PC-3 (cell line): ENCODE measurements at regions not wholly inside any gene's neighbourhood (a gene's known extent, or its start where the extent isn't known, plus 50 kb on each side); places are given as distances from the start of the nearest gene placed in this dataset.

Experiments
- EZH2 ChIP-seq: fragments of 300-600 bp; sonication (generic); IDR thresholded peaks from one replicate; pipeline ENCODE4 v1.6.1; 2017; ENCODE audit warnings: antibody characterized with exemption, mild to moderate bottlenecking, low read length; ENCODE audit not compliant: unreplicated experiment
- EZH2phosphoT487 ChIP-seq: fragments of 300-600 bp; sonication (generic); IDR thresholded peaks from 2 replicates; pipeline ENCODE4 v1.6.1; 2018; ENCODE audit warnings: mild to moderate bottlenecking, antibody characterized with exemption, low read length, borderline replicate concordance
- TF ChIP-seq, protein P1 (sequence below): fragments of 300-600 bp; sonication (generic); conservative IDR thresholded peaks from 2 replicates; pipeline ENCODE4 v1.5.1; 2017; ENCODE audit warnings: antibody characterized with exemption, low read depth, mild to moderate bottlenecking, low read length

DNA sequence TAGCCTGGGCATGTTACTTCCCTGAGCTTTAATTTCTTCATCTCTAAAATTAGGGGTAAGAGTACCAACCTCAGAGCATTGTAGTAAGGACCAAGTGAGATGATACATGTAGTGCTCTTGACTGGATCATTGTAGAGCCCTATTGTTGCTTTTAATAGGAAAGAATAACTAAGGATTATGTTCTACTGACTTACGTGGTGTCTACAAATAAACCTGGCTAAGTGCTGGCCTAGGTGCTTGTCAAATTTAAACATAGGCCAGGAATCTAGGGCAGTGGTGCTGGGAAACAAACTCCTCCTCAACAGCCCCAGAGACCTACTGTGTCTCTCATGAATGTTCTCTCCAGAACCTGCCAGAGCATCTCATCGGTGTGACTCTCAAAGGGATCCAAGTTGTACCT, 69.4 kb downstream of the ABCC12 start:
- TF ChIP-seq, protein P1, sequence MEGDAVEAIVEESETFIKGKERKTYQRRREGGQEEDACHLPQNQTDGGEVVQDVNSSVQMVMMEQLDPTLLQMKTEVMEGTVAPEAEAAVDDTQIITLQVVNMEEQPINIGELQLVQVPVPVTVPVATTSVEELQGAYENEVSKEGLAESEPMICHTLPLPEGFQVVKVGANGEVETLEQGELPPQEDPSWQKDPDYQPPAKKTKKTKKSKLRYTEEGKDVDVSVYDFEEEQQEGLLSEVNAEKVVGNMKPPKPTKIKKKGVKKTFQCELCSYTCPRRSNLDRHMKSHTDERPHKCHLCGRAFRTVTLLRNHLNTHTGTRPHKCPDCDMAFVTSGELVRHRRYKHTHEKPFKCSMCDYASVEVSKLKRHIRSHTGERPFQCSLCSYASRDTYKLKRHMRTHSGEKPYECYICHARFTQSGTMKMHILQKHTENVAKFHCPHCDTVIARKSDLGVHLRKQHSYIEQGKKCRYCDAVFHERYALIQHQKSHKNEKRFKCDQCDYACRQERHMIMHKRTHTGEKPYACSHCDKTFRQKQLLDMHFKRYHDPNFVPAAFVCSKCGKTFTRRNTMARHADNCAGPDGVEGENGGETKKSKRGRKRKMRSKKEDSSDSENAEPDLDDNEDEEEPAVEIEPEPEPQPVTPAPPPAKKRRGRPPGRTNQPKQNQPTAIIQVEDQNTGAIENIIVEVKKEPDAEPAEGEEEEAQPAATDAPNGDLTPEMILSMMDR, result no peak
- TF ChIP-seq EZH2 (no peak), EZH2phosphoT487 (no peak)
